ENCODE measurements at regions not wholly inside any gene's neighbourhood (a gene's known extent, or its start where the extent isn't known, plus 50 kb on each side); places are given as distances from the start of the nearest gene placed in this dataset.
"Not testable (repeated sequence)": the region's sequence is repeated elsewhere in the genome, so short reads cannot be mapped to it uniquely, and the experiment has no call there.

- Histone ChIP-seq H3K27ac (replicated peaks) (no peak overlapping the region), H3K27me3 (ENCODE audit: low read depth) (no peaks in the 10 kb centered on the region), H3K36me3 (no peaks in the 10 kb centered on the region), H3K4me1 (no peaks in the 10 kb centered on the region), H3K9me3 (replicated peaks) (peaks cover 25% of the 10 kb centered on the region), H3K4me3 (no peak overlapping the region)
- DNase-seq = no peak
- intact Hi-C loops (cut with micrococcal nuclease) = no loop called here
- TF ChIP-seq CTCF (IDR thresholded peaks at IDR 0.05; ENCODE audit: borderline replicate concordance) = no peak
These were observed 414.4 kb upstream of the LRRC3B start for GRCh38 chr3:26208201-26208600.

GRCh38 chr3:26229801-26230200 is 392.8 kb upstream of the LRRC3B start:
- no peaks in the 10 kb centered on the region for H3K9me3 ChIP-seq (replicated peaks)
- H3K27ac ChIP-seq (replicated peaks) = no peak overlapping the region
- intact Hi-C loops (cut with micrococcal nuclease) = no loop called here
- TF ChIP-seq CTCF (IDR thresholded peaks at IDR 0.05; ENCODE audit: borderline replicate concordance) = no peak
- no peaks in the 10 kb centered on the region for H3K27me3 ChIP-seq (ENCODE audit: low read depth)
- H3K4me3 ChIP-seq = no peak overlapping the region
- no peaks in the 10 kb centered on the region for H3K4me1 ChIP-seq
- DNase-seq = no peak
- no peaks in the 10 kb centered on the region for H3K36me3 ChIP-seq

- no peak overlapping the region for H3K4me3 ChIP-seq
- H3K27ac ChIP-seq (replicated peaks) = no peak overlapping the region
- H3K36me3 ChIP-seq = no peaks in the 10 kb centered on the region
- no peak for TF ChIP-seq CTCF (IDR thresholded peaks at IDR 0.05; ENCODE audit: borderline replicate concordance)
- H3K9me3 ChIP-seq (replicated peaks) = peaks cover under 1% of the 10 kb centered on the region
- intact Hi-C loops (cut with micrococcal nuclease) = no loop called here
- peaks cover 12% of the 10 kb centered on the region for H3K4me1 ChIP-seq
- no peak for DNase-seq
- no peaks in the 10 kb centered on the region for H3K27me3 ChIP-seq (ENCODE audit: low read depth)
These were observed 389.2 kb upstream of the LRRC3B start for GRCh38 chr3:26233374-26233773.

GRCh38 chr3:26236531-26236930 is 386.0 kb upstream of the LRRC3B start:
- Histone ChIP-seq H3K9me3 (replicated peaks) (peaks cover 13% of the 10 kb centered on the region), H3K4me3 (no peak overlapping the region), H3K27me3 (ENCODE audit: low read depth) (no peaks in the 10 kb centered on the region), H3K4me1 (peaks cover 12% of the 10 kb centered on the region), H3K36me3 (no peaks in the 10 kb centered on the region), H3K27ac (replicated peaks) (peak overlapping the region; percentile 31)
- no peak for DNase-seq
- intact Hi-C loops (cut with micrococcal nuclease) = no loop called here
- no peak for TF ChIP-seq CTCF (IDR thresholded peaks at IDR 0.05; ENCODE audit: borderline replicate concordance)

- no peak for TF ChIP-seq CTCF (IDR thresholded peaks at IDR 0.05; ENCODE audit: borderline replicate concordance)
- peak; percentile 14 for DNase-seq
- H3K27me3 ChIP-seq (ENCODE audit: low read depth) = no peaks in the 10 kb centered on the region
- H3K4me3 ChIP-seq = no peak overlapping the region
- no peaks in the 10 kb centered on the region for H3K36me3 ChIP-seq
- H3K4me1 ChIP-seq = peaks cover 12% of the 10 kb centered on the region
- peaks cover 13% of the 10 kb centered on the region for H3K9me3 ChIP-seq (replicated peaks)
- peak overlapping the region; percentile 31 for H3K27ac ChIP-seq (replicated peaks)
- intact Hi-C loops (cut with micrococcal nuclease) = no loop called here
These were observed 385.4 kb upstream of the LRRC3B start for GRCh38 chr3:26237036-26237682.

- H3K9me3 ChIP-seq (replicated peaks); H3K4me3 ChIP-seq; H3K27me3 ChIP-seq (ENCODE audit: low read depth); H3K27ac ChIP-seq (replicated peaks); H3K36me3 ChIP-seq; intact Hi-C loops (cut with micrococcal nuclease); H3K4me1 ChIP-seq; DNase-seq: not testable (repeated sequence)
These were observed 378.0 kb upstream of the LRRC3B start for GRCh38 chr3:26244586-26244985.
